IMR-90 (cell line): ENCODE measurements at regions not wholly inside any gene's neighbourhood (a gene's known extent, or its start where the extent isn't known, plus 50 kb on each side); places are given as distances from the start of the nearest gene placed in this dataset.
"Not testable (repeated sequence)": the region's sequence is repeated elsewhere in the genome, so short reads cannot be mapped to it uniquely, and the experiment has no call there.

Experiments used
- ATAC-seq: fragments of 200-7000 bp; cut with Tn5 transposase; 2 replicates; pipeline ENCODE4 v1.9.1; 2020; ENCODE audit warnings: low read depth, mild to moderate bottlenecking, moderate library complexity
- BruUV-seq: library from RNA; stranded (reverse); fragments of 400-500 nt; replicated peaks from 2 replicates; lab custom pipeline; 2021; lab: Mats Ljungman, UMichigan
- CTCF ChIA-PET: fragments of 300-600 bp; formaldehyde crosslinking; extraction: SDS; loops from one replicate; lab custom pipeline; 2021; ENCODE audit warnings: antibody characterized with exemption; lab: Yijun Ruan, JAX
- POLR2A ChIA-PET: fragments of 300-600 bp; sonication (Branson Sonifier 250); formaldehyde crosslinking; loops from one replicate; lab custom pipeline; 2022; ENCODE audit warnings: antibody characterized with exemption; ENCODE audit not compliant: unreplicated experiment; lab: Charles Lee
- DNase-seq: peaks from one replicate; pipeline ENCODE4 v3.0.0; 2013
- H2AFZ ChIP-seq: replicated peaks from 2 replicates; pipeline ENCODE3; 2013; ENCODE audit warnings: low read length, mild to moderate bottlenecking; ENCODE audit not compliant: poor library complexity
- H2AK5ac ChIP-seq: 2 replicates; pipeline ENCODE4 v1.6.1; 2013; ENCODE audit warnings: low read depth, low read length, inconsistent platforms
- H2AK9ac ChIP-seq: replicated peaks from 2 replicates; pipeline ENCODE3; 2013; ENCODE audit warnings: mild to moderate bottlenecking, low read depth, low read length, moderate library complexity; ENCODE audit not compliant: poor library complexity
- H2BK120ac ChIP-seq: 2 replicates; pipeline ENCODE4 v1.6.1; 2013; ENCODE audit warnings: low read depth, low read length, inconsistent platforms
- H2BK15ac ChIP-seq: 3 replicates; pipeline ENCODE4 v1.6.1; 2013; ENCODE audit warnings: low read depth, low read length, inconsistent platforms
- H2BK20ac ChIP-seq: 2 replicates; pipeline ENCODE4 v1.6.1; 2013; ENCODE audit warnings: low read depth, mild to moderate bottlenecking, inconsistent platforms, low read length, moderate library complexity
- H2BK5ac ChIP-seq: 2 replicates; pipeline ENCODE4 v1.6.1; 2013; ENCODE audit warnings: mild to moderate bottlenecking, low read depth, low read length, inconsistent platforms; ENCODE audit not compliant: poor library complexity, severe bottlenecking
- H3K14ac ChIP-seq: replicated peaks from 2 replicates; pipeline ENCODE4 v1.6.1; 2013; ENCODE audit warnings: low read depth, low read length, inconsistent platforms
- H3K18ac ChIP-seq: 2 replicates; pipeline ENCODE4 v1.6.1; 2013; ENCODE audit warnings: low read depth, low read length, control low read depth
- H3K23ac ChIP-seq: 2 replicates; pipeline ENCODE4 v1.6.1; 2013; ENCODE audit warnings: low read depth, low read length, inconsistent platforms
- H3K27ac ChIP-seq: 2 replicates; pipeline ENCODE4 v1.5.1; 2013; ENCODE audit warnings: mild to moderate bottlenecking, control low read depth, low read length; ENCODE audit not compliant: insufficient read depth
- H3K27me3 ChIP-seq: 2 replicates; pipeline ENCODE4 v1.6.1; 2013; ENCODE audit warnings: low read length; ENCODE audit not compliant: control insufficient read depth, insufficient read depth
- H3K36me3 ChIP-seq: 2 replicates; pipeline ENCODE4 v1.6.1; 2013; ENCODE audit warnings: low read length, mixed read lengths; ENCODE audit not compliant: control insufficient read depth, insufficient read depth
- H3K4ac ChIP-seq: 2 replicates; pipeline ENCODE4 v1.6.1; 2013; ENCODE audit warnings: low read depth, low read length, inconsistent platforms
- H3K4me1 ChIP-seq: 2 replicates; pipeline ENCODE4 v1.6.1; 2013; ENCODE audit warnings: low read length, mixed read lengths; ENCODE audit not compliant: control insufficient read depth, insufficient read depth
- H3K4me2 ChIP-seq: 2 replicates; pipeline ENCODE4 v1.6.1; 2013; ENCODE audit warnings: low read depth, mild to moderate bottlenecking, control low read depth, low read length, moderate library complexity
- H3K4me3 ChIP-seq: 2 replicates; pipeline ENCODE4 v1.5.1; 2013; ENCODE audit warnings: low read depth, mild to moderate bottlenecking, control low read depth, low read length, moderate library complexity; ENCODE audit not compliant: insufficient read depth
- H3K56ac ChIP-seq: 2 replicates; pipeline ENCODE4 v1.6.1; 2013; ENCODE audit warnings: low read length, inconsistent platforms; ENCODE audit not compliant: insufficient read depth; ENCODE audit errors: extremely low read depth
- H3K79me1 ChIP-seq, 2 experiments: 2 replicates each; pipeline ENCODE4 v1.6.1; 2013; ENCODE audit warnings: low read length in 2 of 2, inconsistent platforms in 1 of 2, low read depth in 1 of 2
- H3K9ac ChIP-seq: 2 replicates; pipeline ENCODE4 v1.6.1; 2013; ENCODE audit warnings: low read depth, low read length, control low read depth
- H3K9me1 ChIP-seq: 2 replicates; pipeline ENCODE4 v1.6.1; 2013; ENCODE audit warnings: low read length, inconsistent platforms; ENCODE audit not compliant: insufficient read depth
- H3K9me3 ChIP-seq: 2 replicates; pipeline ENCODE4 v1.6.1; 2013; ENCODE audit warnings: low read length; ENCODE audit not compliant: control insufficient read depth, insufficient read depth
- H4K20me1 ChIP-seq: 2 replicates; pipeline ENCODE4 v1.6.1; 2013; ENCODE audit warnings: low read length, inconsistent platforms; ENCODE audit not compliant: insufficient read depth
- H4K5ac ChIP-seq: 2 replicates; pipeline ENCODE4 v1.6.1; 2013; ENCODE audit warnings: mild to moderate bottlenecking, low read depth, low read length, control low read depth
- H4K8ac ChIP-seq, 2 experiments: 2 replicates each; pipeline ENCODE4 v1.6.1; 2013; ENCODE audit warnings: low read depth in 2 of 2, low read length in 2 of 2, control low read depth in 1 of 2, inconsistent platforms in 1 of 2
- H4K91ac ChIP-seq: 2 replicates; pipeline ENCODE4 v1.6.1; 2013; ENCODE audit warnings: low read depth, low read length, inconsistent platforms; ENCODE audit not compliant: insufficient read depth
- RAD21 ChIP-seq: IDR thresholded peaks from 2 replicates; pipeline ENCODE4 v1.6.1; 2012; ENCODE audit warnings: low read length, improper control_type of control experiment
- WGBS, 2 experiments: methylation state at CpG; one replicate each; pipeline versions ENCODE4 v1.1.5 to v1.1.7; 2013; ENCODE audit warnings: missing lambda C conversion rate in 2 of 2; ENCODE audit not compliant: insufficient read length in 1 of 2; ENCODE audit errors: extremely low coverage in 2 of 2; 5-methylcytosine and 5-hydroxymethylcytosine counted together
- dilution Hi-C: fragments of 300-500 bp; cut with HindIII; formaldehyde crosslinking; loops from one replicate; pipeline ENCODE4 v1.14.3; 2018; ENCODE audit warnings: low sequenced_read_pairs; ENCODE audit not compliant: unreplicated experiment
- in situ Hi-C: fragments of 300-500 bp; cut with MboI; formaldehyde crosslinking; loops from 3 replicates; pipeline ENCODE4 v1.14.3; 2019; ENCODE audit warnings: low sequenced_read_pairs, inconsistent platforms, mixed read lengths
- intact Hi-C: fragments of 100-400 bp; cut with micrococcal nuclease; formaldehyde crosslinking; loops from 2 replicates; pipeline ENCODE4 v1.10.0; 2022

DNA sequence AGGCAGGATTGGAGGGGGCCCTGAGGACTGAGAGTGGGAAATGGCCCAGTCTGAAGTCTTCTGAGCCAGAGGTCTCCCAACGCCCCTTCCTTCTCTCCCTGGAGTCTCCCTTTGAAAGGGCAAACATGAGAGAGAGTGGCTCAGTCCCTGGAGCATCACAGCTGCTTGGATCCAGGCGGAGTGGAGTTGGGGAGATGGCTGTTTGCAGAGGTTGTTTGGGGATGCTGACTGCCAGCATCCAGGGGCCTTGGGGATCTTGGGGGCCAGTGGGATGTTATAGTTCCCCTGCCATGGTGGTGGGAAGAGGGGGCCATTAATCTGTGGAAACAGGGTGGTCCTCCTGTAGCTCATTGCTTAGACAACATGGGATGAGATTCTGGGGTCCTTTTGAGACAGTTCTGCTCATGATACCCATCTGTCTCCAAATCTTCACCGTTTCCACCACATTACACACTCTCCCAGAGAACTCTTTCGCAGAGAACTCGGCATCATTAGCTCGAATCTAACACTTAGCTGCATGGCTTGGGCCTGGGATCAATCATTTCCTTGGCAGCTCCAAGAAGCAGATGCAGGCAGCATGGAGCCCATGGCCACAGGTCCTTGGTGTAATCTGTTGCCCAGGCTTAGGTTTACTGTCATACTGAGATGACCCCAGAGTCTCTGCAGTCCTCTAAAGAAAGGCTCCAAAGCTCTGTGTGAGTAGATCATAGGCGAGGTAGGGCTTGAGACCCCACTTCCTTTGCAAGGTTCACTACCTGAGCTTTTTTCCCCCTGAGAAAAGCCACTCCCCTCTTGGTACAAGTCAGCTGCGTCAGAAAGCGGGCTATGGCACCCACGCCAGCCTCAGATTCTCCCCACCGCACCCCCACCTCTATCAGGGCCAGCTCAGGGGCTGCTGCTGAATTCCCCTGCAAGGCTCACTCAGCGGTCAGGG lies 54.4 kb upstream of the SH3PXD2B start:
- Histone ChIP-seq H2AK9ac (peak overlapping the region; percentile 55), H4K8ac (no peak overlapping the region), H3K18ac (no peak overlapping the region), H3K36me3 (no peaks in the 10 kb centered on the region), H3K14ac (no peak overlapping the region), H3K9me3 (peaks cover 3% of the 10 kb centered on the region; the same call in 1 of the 2 replicates), H3K9ac (no peak overlapping the region), H3K4ac (no peak overlapping the region), H3K4me1 (no peaks in the 10 kb centered on the region), H3K27me3 (peaks cover 48% of the 10 kb centered on the region), H4K91ac (no peak overlapping the region), H2AK5ac (no peak overlapping the region), H3K79me1 (no peaks in the 10 kb centered on the region), H4K5ac (no peak overlapping the region), H2BK120ac (no peak overlapping the region), H2AFZ (no peak overlapping the region), H3K23ac (no peak overlapping the region), H3K56ac (no peak overlapping the region), H2BK15ac (no peak overlapping the region), H3K27ac (no peak overlapping the region), H3K4me3 (no peak overlapping the region), H2BK20ac (no peak overlapping the region), H3K9me1 (no peaks in the 10 kb centered on the region), H2BK5ac (no peak overlapping the region), H3K4me2 (no peak overlapping the region), H4K20me1 (no peaks in the 10 kb centered on the region)
- BruUV-seq: no TSS peak
- ATAC-seq: no peak
- in situ Hi-C loops (no loop called here), intact Hi-C loops (no loop called here), dilution Hi-C loops (no loop called here)
- POLR2A ChIA-PET: no interaction called here
- no peak for DNase-seq
- CTCF ChIA-PET: no interaction called here
- TF ChIP-seq RAD21: no peak
- 42% methylated on average over 5 of the region's 12 CpGs; no CpG with 5 or more reads in 1 of the 2 experiments for WGBS, 2 experiments

- H3K27ac ChIP-seq, H3K9ac ChIP-seq, H2AK5ac ChIP-seq, H3K4me2 ChIP-seq, H3K56ac ChIP-seq, H3K23ac ChIP-seq, H3K36me3 ChIP-seq, in situ Hi-C loops, H2BK20ac ChIP-seq, H3K9me1 ChIP-seq, H3K4me3 ChIP-seq, H3K14ac ChIP-seq, ATAC-seq, H4K5ac ChIP-seq, BruUV-seq, H2BK15ac ChIP-seq, dilution Hi-C loops, H4K20me1 ChIP-seq, H4K91ac ChIP-seq, H4K8ac ChIP-seq, CTCF ChIA-PET, H2BK120ac ChIP-seq, H2BK5ac ChIP-seq, H2AK9ac ChIP-seq, intact Hi-C loops, H3K79me1 ChIP-seq, H3K18ac ChIP-seq, POLR2A ChIA-PET, H3K4ac ChIP-seq, H3K9me3 ChIP-seq, H3K4me1 ChIP-seq, DNase-seq, H2AFZ ChIP-seq: not testable (repeated sequence)
- WGBS, 2 experiments: no CpG with 5 or more reads among the region's 8 CpGs
- peaks cover 54% of the 10 kb centered on the region for H3K27me3 ChIP-seq
Observed at GRCh38 chr5:172507485-172507884, 53.2 kb upstream of the SH3PXD2B start.
